GM23248 (cell line): ENCODE measurements at regions not wholly inside any gene's neighbourhood (a gene's known extent, or its start where the extent isn't known, plus 50 kb on each side); places are given as distances from the start of the nearest gene placed in this dataset.

Source experiments
- DNase-seq: peaks from one replicate; pipeline ENCODE4 v3.0.0-alpha.2; 2015
- H2AFZ ChIP-seq: fragments of 200-600 bp; sonication (generic); 2 replicates; pipeline ENCODE4 v1.6.1; 2016; ENCODE audit warnings: antibody characterized with exemption
- H3F3A ChIP-seq: fragments of 200-600 bp; sonication (generic); 2 replicates; pipeline ENCODE4 v1.6.1; 2016; ENCODE audit warnings: mild to moderate bottlenecking, antibody characterized with exemption, mixed run types; ENCODE audit not compliant: insufficient read depth
- H3K27ac ChIP-seq: fragments of 200-600 bp; sonication (generic); 2 replicates; pipeline ENCODE4 v1.5.1; 2016; ENCODE audit warnings: mild to moderate bottlenecking
- H3K27me3 ChIP-seq: fragments of 200-600 bp; sonication (generic); replicated peaks from 2 replicates; pipeline ENCODE4 v1.6.1; 2016; ENCODE audit warnings: mild to moderate bottlenecking; ENCODE audit not compliant: insufficient read depth
- H3K36me3 ChIP-seq: fragments of 200-600 bp; sonication (generic); 2 replicates; pipeline ENCODE4 v1.6.1; 2016; ENCODE audit warnings: low read depth, mild to moderate bottlenecking
- H3K4me1 ChIP-seq: fragments of 200-600 bp; sonication (generic); 2 replicates; pipeline ENCODE4 v1.6.1; 2016; ENCODE audit warnings: mild to moderate bottlenecking; ENCODE audit not compliant: insufficient read depth
- H3K4me2 ChIP-seq: fragments of 200-600 bp; sonication (generic); one replicate; pipeline ENCODE4 v1.6.1; 2016; ENCODE audit warnings: mild to moderate bottlenecking; ENCODE audit not compliant: unreplicated experiment
- H3K4me3 ChIP-seq: fragments of 200-600 bp; sonication (generic); 2 replicates; pipeline ENCODE4 v1.5.1; 2016; ENCODE audit warnings: mild to moderate bottlenecking
- H3K79me2 ChIP-seq: fragments of 200-600 bp; sonication (generic); 2 replicates; pipeline ENCODE4 v1.6.1; 2016; ENCODE audit warnings: mild to moderate bottlenecking; ENCODE audit not compliant: insufficient read depth
- H3K9ac ChIP-seq: fragments of 200-600 bp; sonication (generic); 2 replicates; pipeline ENCODE4 v1.6.1; 2016; ENCODE audit warnings: mild to moderate bottlenecking
- H3K9me2 ChIP-seq: fragments of 200-600 bp; sonication (generic); 2 replicates; pipeline ENCODE4 v1.6.1; 2016; ENCODE audit warnings: mixed run types, mild to moderate bottlenecking, moderate library complexity; ENCODE audit not compliant: insufficient read depth
- H3K9me3 ChIP-seq: fragments of 200-600 bp; sonication (generic); one replicate; pipeline ENCODE4 v1.6.1; 2017; ENCODE audit warnings: low read depth
- H4K20me1 ChIP-seq: fragments of 200-600 bp; sonication (generic); 2 replicates; pipeline ENCODE4 v1.6.0; 2016; ENCODE audit not compliant: insufficient read depth
- EZH2 ChIP-seq: fragments of 200-600 bp; sonication (generic); IDR thresholded peaks from 2 replicates; pipeline ENCODE4 v1.6.1; 2018; ENCODE audit warnings: antibody characterized with exemption, mild to moderate bottlenecking; ENCODE audit not compliant: insufficient read depth, poor library complexity, severe bottlenecking
- EZH2phosphoT487 ChIP-seq: fragments of 200-600 bp; sonication (generic); IDR thresholded peaks from 2 replicates; pipeline ENCODE4 v1.6.1; 2018; ENCODE audit warnings: antibody characterized with exemption, moderate library complexity, mild to moderate bottlenecking, low read depth; ENCODE audit not compliant: insufficient read depth
- WGBS, 2 experiments: methylation state at CpG; one replicate each; pipeline ENCODE4 v1.1.6; 2015 to 2017; ENCODE audit warnings: low lambda C conversion rate in 2 of 2, low coverage in 1 of 2; ENCODE audit errors: missing lambda C conversion rate in 2 of 2; 5-methylcytosine and 5-hydroxymethylcytosine counted together
- in situ Hi-C: fragments of 300-500 bp; cut with MboI; formaldehyde crosslinking; loops from 2 replicates; pipeline ENCODE4 v1.15.0; 2020

- Histone ChIP-seq H3K4me1 (no peaks in the 10 kb centered on the region), H2AFZ (no peak overlapping the region), H3K27me3 (no peaks in the 10 kb centered on the region), H3K79me2 (no peaks in the 10 kb centered on the region), H3K27ac (no peak overlapping the region), H3K4me3 (no peak overlapping the region), H3F3A (no peaks in the 10 kb centered on the region), H3K9me2 (no peaks in the 10 kb centered on the region), H3K9me3 (no peaks in the 10 kb centered on the region), H4K20me1 (no peaks in the 10 kb centered on the region), H3K9ac (no peak overlapping the region), H3K4me2 (no peak overlapping the region), H3K36me3 (no peaks in the 10 kb centered on the region)
- WGBS, 2 experiments, result 19 to 48% methylated on average over 3 of the region's 3 CpGs
- DNase-seq, result no peak
- in situ Hi-C loops, result no loop called here
- no peak for TF ChIP-seq EZH2phosphoT487
These were observed 209.1 kb upstream of the ADCY2 start for GRCh38 chr5:7186818-7187217.

GRCh38 chr5:7190712-7191250, 205.2 kb upstream of the ADCY2 start:
- Histone ChIP-seq H3K4me2 (no peak overlapping the region), H2AFZ (no peak overlapping the region), H3K27ac (no peak overlapping the region), H3K9me2 (no peaks in the 10 kb centered on the region), H3K4me1 (no peaks in the 10 kb centered on the region), H3K27me3 (no peaks in the 10 kb centered on the region), H3F3A (no peaks in the 10 kb centered on the region), H3K9ac (no peak overlapping the region), H3K36me3 (no peaks in the 10 kb centered on the region), H3K9me3 (no peaks in the 10 kb centered on the region), H3K79me2 (no peaks in the 10 kb centered on the region), H3K4me3 (no peak overlapping the region), H4K20me1 (no peaks in the 10 kb centered on the region)
- DNase-seq, result no peak
- TF ChIP-seq EZH2phosphoT487, result no peak
- no peak for TF ChIP-seq EZH2
- in situ Hi-C loops, result no loop called here
- 8 to 10% methylated on average over 6 of the region's 6 CpGs for WGBS, 2 experiments

GRCh38 chr5:7192016-7192415, 203.9 kb upstream of the ADCY2 start:
- Histone ChIP-seq H4K20me1 (no peaks in the 10 kb centered on the region), H3K9me3 (no peaks in the 10 kb centered on the region), H3K27ac (no peak overlapping the region), H2AFZ (no peak overlapping the region), H3K9ac (no peak overlapping the region), H3K79me2 (no peaks in the 10 kb centered on the region), H3K27me3 (no peaks in the 10 kb centered on the region), H3K4me2 (no peak overlapping the region), H3K4me3 (no peak overlapping the region), H3F3A (no peaks in the 10 kb centered on the region), H3K4me1 (no peaks in the 10 kb centered on the region), H3K36me3 (no peaks in the 10 kb centered on the region), H3K9me2 (no peaks in the 10 kb centered on the region)
- TF ChIP-seq EZH2 (no peak), EZH2phosphoT487 (no peak)
- 20 to 22% methylated on average over 3 of the region's 3 CpGs for WGBS, 2 experiments
- in situ Hi-C loops, result no loop called here
- DNase-seq, result no peak

DNA sequence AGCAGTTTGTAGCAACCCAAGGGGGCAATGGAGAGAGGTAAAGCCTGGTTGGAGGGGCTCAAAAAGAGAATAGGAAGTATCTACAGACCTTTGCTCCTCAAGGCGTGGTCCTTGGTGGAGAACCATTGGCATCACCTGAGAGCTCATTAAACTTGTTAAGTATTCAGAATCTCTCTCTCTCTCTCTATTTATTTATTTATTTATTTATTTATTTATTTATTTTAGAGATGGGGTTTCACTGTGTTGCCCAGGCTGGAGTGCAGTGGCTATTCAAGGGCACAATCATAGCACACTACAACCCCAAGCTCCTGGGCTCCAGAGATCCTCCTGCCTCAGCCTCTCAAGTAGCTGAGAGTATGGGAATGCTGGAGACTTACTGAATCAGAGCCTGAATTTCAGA, 193.1 kb upstream of the ADCY2 start:
- H4K20me1 ChIP-seq, result no peaks in the 10 kb centered on the region
- H3K4me2 ChIP-seq, result no peak overlapping the region
- in situ Hi-C loops, result no loop called here
- TF ChIP-seq EZH2, result no peak
- no peak for TF ChIP-seq EZH2phosphoT487
- H2AFZ ChIP-seq, result no peak overlapping the region
- DNase-seq, result no peak
- no peaks in the 10 kb centered on the region for H3K79me2 ChIP-seq
- H3K9me2 ChIP-seq, result no peaks in the 10 kb centered on the region
- no peaks in the 10 kb centered on the region for H3K27me3 ChIP-seq
- no peaks in the 10 kb centered on the region for H3F3A ChIP-seq
- H3K4me1 ChIP-seq, result no peaks in the 10 kb centered on the region
- 48 to 53% methylated on average over 1 of the region's 1 CpG for WGBS, 2 experiments
- no peak overlapping the region for H3K4me3 ChIP-seq
- H3K36me3 ChIP-seq, result no peaks in the 10 kb centered on the region
- no peaks in the 10 kb centered on the region for H3K9me3 ChIP-seq
- H3K27ac ChIP-seq, result no peak overlapping the region
- no peak overlapping the region for H3K9ac ChIP-seq

DNA sequence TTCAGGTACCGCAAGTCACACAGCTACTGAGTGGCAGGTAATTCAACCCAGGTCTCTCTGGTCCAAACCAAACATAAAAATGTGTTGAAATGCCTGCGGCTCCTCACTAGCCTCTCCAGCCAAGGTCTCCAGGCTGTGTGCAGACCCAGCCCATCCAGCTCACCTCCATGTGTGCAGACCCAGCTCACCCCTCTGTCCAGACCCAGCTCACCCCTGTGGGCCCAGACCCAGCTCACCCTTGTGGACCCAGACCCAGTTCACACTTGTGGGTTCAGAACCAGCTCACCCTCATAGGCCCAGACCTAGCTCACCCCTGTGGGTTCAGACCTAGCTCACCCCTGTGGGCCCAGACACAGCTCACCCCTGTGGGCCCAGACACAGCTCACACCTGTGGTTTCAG, 188.0 kb upstream of the ADCY2 start:
- Histone ChIP-seq H3K9ac (no peak overlapping the region), H4K20me1 (no peaks in the 10 kb centered on the region), H3K4me1 (no peaks in the 10 kb centered on the region), H3F3A (no peaks in the 10 kb centered on the region), H2AFZ (no peak overlapping the region), H3K36me3 (no peaks in the 10 kb centered on the region), H3K4me3 (no peak overlapping the region), H3K79me2 (no peaks in the 10 kb centered on the region), H3K4me2 (no peak overlapping the region), H3K9me2 (no peaks in the 10 kb centered on the region), H3K27me3 (no peaks in the 10 kb centered on the region), H3K27ac (no peak overlapping the region), H3K9me3 (no peaks in the 10 kb centered on the region)
- 63 to 68% methylated on average over 2 of the region's 2 CpGs for WGBS, 2 experiments
- TF ChIP-seq EZH2, result no peak
- no peak for TF ChIP-seq EZH2phosphoT487
- in situ Hi-C loops, result no loop called here
- DNase-seq, result no peak
